HG03196 (cell line): ENCODE measurements at regions not wholly inside any gene's neighbourhood (a gene's known extent, or its start where the extent isn't known, plus 50 kb on each side); places are given as distances from the start of the nearest gene placed in this dataset.
"Not testable (repeated sequence)": the region's sequence is repeated elsewhere in the genome, so short reads cannot be mapped to it uniquely, and the experiment has no call there.

ENCODE experiments used
- ATAC-seq: cut with Tn5 transposase; IDR thresholded peaks from one replicate; pipeline ENCODE4 v1.9.1; 2021; ENCODE audit not compliant: unreplicated experiment

DNA sequence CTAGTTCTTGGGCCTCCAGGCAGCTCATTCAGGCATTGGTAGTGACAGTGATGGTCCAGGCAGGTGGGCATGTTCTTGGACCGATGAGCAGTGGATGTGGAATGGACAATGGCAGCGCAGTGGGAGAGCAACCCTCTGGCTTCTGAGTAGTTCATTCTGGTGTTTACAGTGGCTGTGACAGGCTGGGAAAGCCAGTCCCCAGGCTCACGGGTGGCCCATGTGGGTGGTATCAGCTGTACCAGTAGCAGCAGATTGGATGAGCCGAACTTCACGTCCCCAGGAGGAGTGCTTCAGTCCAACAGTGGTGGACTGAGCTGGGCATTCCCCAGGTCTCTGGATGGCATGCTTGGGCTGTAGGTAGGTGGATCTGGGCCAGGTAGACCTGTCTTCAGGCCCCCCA is 515.6 kb upstream of the ACO1 start:
- no peak for ATAC-seq

GRCh38 chr9:31870276-31870675 is 514.2 kb upstream of the ACO1 start:
- ATAC-seq: no peak

GRCh38 chr9:31873722-31874121 is 510.7 kb upstream of the ACO1 start:
- no peak for ATAC-seq

DNA sequence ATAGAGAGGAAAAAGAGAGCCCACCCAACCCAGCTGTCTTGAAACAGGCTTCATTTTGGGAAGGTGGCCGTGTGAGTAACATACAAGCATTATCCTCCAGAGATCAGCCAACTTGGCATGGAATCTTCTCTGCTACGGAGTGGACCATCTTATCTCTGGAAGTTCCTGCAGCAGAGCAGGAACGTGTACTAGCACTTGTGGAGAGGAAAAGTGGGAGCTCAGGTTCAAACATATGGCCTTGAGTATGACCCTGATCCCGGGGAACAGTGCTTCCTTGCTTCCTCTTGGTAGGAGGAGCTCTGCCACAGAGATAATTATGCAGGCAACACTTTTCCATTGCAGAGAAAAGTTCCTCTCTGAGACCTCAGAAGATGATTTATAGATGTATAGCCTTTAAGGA is 490.4 kb upstream of the ACO1 start:
- no peak for ATAC-seq

DNA sequence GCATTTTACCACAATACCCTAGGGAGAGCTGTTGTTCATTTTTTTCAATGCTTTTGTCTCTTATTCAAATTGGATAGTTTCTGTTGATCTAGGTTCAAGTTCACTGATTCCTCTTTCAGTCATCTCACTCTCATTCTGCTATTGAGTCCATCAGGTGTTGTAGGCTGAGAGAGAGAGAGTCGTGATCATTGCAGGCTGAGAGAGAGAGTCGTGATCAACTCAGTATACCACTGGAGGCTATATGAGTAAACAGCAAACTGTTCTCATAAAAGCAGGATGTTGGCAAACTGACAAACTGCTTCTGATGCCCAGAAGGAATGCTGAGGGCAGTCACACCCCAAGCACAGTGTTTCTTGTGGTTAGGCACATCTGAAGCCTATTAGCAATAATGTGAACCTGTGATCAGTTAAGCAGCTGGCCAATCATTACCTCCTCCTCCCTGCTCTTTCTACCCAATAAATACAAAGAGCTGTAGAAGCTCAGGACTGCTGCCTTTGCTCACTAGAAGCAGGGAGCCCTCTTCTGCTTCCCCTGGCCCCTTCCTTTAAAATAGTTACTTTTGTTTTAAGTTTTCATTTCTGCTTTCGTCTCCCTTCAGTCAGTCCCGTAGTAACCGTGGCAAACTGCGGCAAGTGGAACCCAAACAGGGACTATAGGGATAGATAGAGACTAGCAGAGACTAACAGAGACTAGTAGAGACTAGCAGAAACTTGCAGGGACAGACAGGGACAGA is 476.1 kb upstream of the ACO1 start:
- peak; percentile 83 for ATAC-seq

GRCh38 chr9:31908891-31909480 is 475.5 kb upstream of the ACO1 start:
- ATAC-seq: peak; percentile 24

GRCh38 chr9:31912636-31913035 is 471.8 kb upstream of the ACO1 start:
- no peak for ATAC-seq

- ATAC-seq: no peak
Measured at GRCh38 chr9:31916591-31917241, 467.7 kb upstream of the ACO1 start.

GRCh38 chr9:31937737-31938136 is 446.7 kb upstream of the ACO1 start:
- ATAC-seq: not testable (repeated sequence)

GRCh38 chr9:31950756-31951155 is 433.7 kb upstream of the ACO1 start:
- no peak for ATAC-seq

DNA sequence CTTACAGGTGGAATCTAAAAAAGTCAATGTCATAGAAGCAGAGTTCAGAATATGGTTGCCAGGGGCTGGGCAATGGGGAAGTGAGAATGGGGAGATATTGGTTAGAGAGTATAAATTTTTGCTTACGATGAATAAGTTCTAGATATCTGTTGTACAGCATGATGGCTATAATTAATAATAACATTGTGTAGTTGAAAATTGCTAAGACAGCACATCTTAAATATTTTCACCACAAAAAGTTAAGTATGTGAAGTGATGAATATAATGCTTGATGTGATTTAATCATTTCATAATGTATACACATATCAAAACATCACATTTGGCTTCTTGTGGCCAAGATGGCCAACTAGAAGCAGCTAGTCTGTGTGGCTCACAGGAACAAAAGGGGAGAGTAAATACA is 425.9 kb upstream of the ACO1 start:
- ATAC-seq: no peak

DNA sequence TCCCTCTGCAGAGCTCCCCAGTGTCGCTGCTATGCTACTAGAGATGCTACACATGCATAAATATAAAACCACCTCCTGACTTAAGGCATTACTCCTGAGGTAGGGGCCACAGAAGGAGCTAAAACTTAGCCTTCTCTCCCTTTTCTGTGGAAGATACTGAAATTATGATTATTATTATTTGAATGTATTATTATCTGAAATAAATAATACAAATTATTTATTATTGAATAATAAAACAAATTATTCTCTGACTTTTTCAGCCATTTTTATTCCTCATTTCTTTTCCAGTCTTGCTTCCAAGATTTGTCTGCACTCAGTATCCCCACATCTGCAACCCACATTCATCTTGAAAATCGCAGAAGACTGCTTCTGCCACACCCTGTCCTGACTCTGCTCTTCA is 414.9 kb upstream of the ACO1 start:
- no peak for ATAC-seq

GRCh38 chr9:31983895-31984294 is 400.5 kb upstream of the ACO1 start:
- ATAC-seq: no peak

- ATAC-seq: no peak
Measured at GRCh38 chr9:31996331-31996730, 388.1 kb upstream of the ACO1 start.

DNA sequence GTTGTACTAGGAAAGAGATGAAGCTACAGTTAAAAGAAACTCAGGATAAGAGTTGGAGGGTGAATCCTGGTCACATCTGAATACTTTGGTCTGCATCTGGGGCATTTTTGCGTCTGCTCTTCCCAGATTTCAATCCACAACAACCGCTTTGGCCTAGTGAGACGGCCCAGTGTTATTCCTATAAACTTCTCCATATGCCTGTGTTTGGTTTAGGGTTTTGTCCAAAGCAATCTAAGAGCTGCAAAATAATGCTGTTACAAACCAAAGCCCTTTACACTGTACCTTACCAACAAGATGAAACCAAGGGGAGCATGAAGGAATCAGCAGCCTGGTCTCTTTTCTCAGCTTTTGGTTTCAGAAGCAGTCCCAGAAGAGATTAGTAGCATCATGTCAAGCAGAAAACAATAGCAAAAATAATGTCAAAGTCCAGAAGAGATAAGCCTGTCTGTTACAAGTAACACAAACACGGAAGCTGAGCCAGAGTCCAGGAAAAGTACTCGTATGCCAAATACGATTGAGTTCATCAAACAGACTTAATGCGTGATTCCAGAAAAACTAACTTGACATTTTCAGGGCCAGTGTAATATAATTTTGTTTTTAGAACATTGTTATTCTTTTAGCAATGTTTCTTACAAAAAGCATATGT is 379.9 kb upstream of the ACO1 start:
- ATAC-seq: no peak

GRCh38 chr9:32010322-32010721 is 374.1 kb upstream of the ACO1 start:
- no peak for ATAC-seq

DNA sequence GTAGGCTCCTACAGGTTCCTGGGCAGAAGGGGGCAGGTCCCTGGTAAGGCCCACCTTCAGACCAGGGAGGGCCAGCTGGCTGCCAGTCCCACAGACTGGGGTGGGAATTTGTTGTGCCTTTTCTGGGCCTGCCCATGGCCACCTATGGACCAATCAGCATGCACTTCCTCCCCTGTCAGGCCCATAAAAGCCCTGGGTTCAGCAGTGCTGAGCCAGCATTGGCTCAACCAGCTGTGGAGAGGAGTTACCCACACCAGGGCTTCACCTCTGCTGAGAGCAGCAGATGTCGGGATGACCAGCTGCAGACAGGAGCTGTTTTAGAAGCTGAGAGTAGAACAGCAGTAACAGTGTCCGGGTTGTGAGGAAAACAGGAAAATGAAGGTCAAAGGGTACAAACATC is 373.4 kb upstream of the ACO1 start:
- no peak for ATAC-seq

GRCh38 chr9:32015795-32016194 is 368.6 kb upstream of the ACO1 start:
- no peak for ATAC-seq

DNA sequence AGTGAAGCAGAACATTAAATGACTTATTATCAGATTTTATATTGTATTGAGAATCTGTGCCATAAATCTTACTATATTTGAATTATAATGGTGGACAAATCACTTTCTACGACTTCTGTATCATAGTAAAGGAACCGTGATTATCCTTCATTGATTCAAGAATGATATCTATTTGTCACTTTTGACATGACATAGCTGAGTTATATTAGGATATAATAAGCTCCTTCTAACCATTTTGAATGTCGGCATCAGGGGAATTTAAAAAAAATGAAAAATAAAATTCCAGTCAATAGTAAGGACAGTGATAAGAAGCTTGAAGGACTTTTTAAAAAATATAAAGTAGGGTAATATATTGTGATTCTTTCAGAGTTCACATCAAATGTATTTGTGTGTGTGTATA is 338.9 kb upstream of the ACO1 start:
- ATAC-seq: no peak

DNA sequence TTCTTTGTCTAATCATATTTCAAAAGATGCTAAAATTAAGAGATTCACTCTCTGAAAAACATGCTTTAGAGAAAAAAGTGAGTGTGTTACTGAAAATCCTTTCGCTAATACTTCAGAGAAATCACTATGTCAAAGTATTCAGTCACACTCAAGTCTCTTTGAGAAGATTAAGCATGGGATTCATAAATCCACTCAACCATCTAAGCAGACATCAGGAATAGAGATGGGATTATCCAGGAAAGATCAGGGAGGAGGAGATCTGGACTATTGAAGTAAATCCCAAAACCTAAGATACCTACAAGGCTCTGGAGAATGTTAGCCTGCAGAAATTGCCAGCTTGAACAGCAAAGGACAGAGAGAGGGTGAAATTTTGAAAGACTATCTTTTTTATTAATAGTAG is 317.2 kb upstream of the ACO1 start:
- ATAC-seq: no peak

DNA sequence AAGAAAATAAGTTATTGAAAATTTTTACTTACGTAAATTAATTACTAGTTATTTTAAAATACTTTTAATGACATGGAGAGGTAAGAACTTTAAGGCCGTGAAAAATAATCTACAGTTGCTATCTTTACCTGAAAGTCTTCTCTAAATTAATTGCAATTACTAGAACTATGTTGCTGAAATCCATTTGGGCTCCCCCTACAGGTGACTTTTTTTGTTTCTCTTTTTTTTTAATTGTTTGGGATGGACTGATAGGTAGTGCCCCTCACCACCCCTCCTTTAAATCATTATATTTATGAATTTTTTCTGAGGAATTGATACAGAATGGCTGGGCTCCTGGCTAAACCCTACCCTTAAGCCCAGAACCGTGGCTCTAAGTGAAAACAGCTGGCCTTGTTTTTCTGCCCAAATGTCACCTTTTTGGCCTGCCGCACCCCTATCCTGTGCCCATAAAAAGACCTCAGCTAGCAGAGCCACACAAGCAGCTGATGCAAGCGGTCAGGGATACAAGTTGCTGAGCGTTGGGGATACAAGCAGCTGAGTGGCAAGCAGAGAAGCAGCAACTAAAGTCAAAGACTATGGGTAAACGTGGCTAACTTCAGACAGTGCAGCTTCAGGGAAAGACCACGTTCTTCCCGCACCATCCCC is 315.2 kb upstream of the ACO1 start:
- ATAC-seq: no peak

DNA sequence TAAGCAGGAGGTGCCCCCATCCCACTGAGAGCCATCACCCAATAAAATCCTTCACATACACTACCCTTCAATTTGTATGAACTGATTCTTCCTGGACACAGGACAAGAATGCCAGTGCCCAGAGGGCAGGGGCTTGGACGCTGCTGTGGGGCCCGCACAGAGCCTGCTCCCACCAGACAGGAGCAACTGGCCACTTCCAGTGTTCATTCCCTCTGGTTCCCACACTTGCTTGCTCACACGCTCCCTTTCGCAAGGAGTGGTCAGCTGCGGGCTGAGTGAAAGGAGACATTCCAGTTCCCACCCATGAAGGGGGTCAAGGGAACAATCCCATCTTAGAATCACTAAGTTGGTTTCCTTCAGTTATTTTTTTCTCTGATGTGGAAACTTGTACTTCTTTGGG is 314.5 kb upstream of the ACO1 start:
- ATAC-seq: no peak
